NOMO-1 treated with DMSO at 0.1 percent for 48 hours (cell line): ENCODE measurements at regions not wholly inside any gene's neighbourhood (a gene's known extent, or its start where the extent isn't known, plus 50 kb on each side); places are given as distances from the start of the nearest gene placed in this dataset.

Experiments
- DNase-seq: peaks from one replicate; lab custom pipeline; 2025; ENCODE audit not compliant: unreplicated experiment; lab: John Stamatoyannopoulos, UW

- DNase-seq, result no peak
Measured at GRCh38 chr13:44171861-44172260, 201.8 kb upstream of the SERP2 start.

- no peak for DNase-seq
Measured at GRCh38 chr13:44172281-44172810, 201.3 kb upstream of the SERP2 start.

- peak; percentile 22 for DNase-seq
Measured at GRCh38 chr13:44174769-44175425, 198.7 kb upstream of the SERP2 start.

- no peak for DNase-seq
Measured at GRCh38 chr13:44176173-44176572, 197.5 kb upstream of the SERP2 start.

- DNase-seq, result no peak
Measured at GRCh38 chr13:44180876-44181536, 192.6 kb upstream of the SERP2 start.

- DNase-seq, result no peak
Measured at GRCh38 chr13:44181931-44182330, 191.7 kb upstream of the SERP2 start.

- no peak for DNase-seq
Measured at GRCh38 chr13:44184740-44185139, 188.9 kb upstream of the SERP2 start.

GRCh38 chr13:44188257-44188656 lies 185.4 kb upstream of the SERP2 start:
- DNase-seq, result no peak

- no peak for DNase-seq
Measured at GRCh38 chr13:44189085-44189484, 184.5 kb upstream of the SERP2 start.

GRCh38 chr13:44191103-44191502 lies 182.5 kb upstream of the SERP2 start:
- no peak for DNase-seq

- DNase-seq, result peak; percentile 81
Measured at GRCh38 chr13:44191504-44192171, 182.0 kb upstream of the SERP2 start.

- DNase-seq, result no peak
Measured at GRCh38 chr13:44193731-44194130, 179.9 kb upstream of the SERP2 start.

- DNase-seq, result no peak
Measured at GRCh38 chr13:44195245-44195644, 178.4 kb upstream of the SERP2 start.

- no peak for DNase-seq
Measured at GRCh38 chr13:44196196-44196751, 177.3 kb upstream of the SERP2 start.

- no peak for DNase-seq
Measured at GRCh38 chr13:44197791-44198770, 175.5 kb upstream of the SERP2 start.

- DNase-seq, result no peak
Measured at GRCh38 chr13:44198826-44199225, 174.8 kb upstream of the SERP2 start.

- DNase-seq, result no peak
Measured at GRCh38 chr13:44199627-44200207, 173.9 kb upstream of the SERP2 start.

GRCh38 chr13:44206434-44206833 lies 167.2 kb upstream of the SERP2 start:
- peak; percentile 3 for DNase-seq

- DNase-seq, result no peak
Measured at GRCh38 chr13:44207476-44207875, 166.1 kb upstream of the SERP2 start.

GRCh38 chr13:44210525-44210924 lies 163.1 kb upstream of the SERP2 start:
- DNase-seq, result no peak
